ENCODE measurements at regions not wholly inside any gene's neighbourhood (a gene's known extent, or its start where the extent isn't known, plus 50 kb on each side); places are given as distances from the start of the nearest gene placed in this dataset.

DNA sequence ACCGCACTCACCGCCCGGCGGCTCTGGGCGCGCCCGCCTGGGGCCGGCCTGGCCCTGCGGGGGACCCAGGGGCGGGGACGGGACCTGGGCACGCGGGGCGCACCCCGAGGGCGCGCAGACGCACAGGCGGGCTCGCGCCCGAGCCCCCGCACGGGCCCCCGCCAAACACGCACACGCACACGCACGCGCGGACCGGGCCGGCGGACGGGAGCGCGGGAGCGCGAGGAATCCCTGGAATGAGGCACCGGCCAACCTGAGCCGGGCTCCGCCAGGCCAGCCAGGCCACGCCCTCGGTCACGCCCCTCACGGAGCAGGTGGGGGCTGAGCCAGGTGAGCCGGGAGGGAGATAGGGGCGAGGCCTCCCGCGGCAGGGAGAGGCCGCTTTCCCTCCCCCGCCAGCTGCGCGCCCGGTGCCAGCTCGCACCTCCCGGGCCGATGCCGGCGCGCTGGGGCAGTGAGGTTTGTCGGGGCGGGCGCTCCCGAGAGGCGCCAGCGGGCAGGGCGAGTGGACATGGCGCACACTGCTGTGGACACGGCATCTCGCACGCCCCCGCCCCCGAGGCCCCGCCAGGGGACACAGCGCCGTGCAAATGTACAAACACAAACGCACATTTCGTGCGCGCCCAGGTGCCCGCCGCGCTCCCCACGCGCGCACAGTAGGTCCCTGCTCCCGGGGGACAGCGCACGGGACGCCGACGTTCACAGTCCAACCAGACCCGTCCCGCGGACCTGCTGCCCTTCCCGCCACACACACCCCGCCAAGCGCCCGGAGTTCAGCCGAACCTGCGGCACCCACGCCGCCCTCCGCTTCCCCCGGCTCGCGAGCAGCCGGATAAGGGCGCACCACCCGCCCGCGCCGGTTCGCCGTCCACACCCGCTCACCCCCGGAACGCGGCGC lies 75.9 kb upstream of the VGLL4 start (continued):
- TF ChIP-seq KLF17 (tag by site-specific recombination; IDR thresholded peaks at IDR 0.05), result peak; percentile 84
- no peak for TF ChIP-seq ZNF148 (tag by site-specific recombination; IDR thresholded peaks at IDR 0.05; ENCODE audit: borderline replicate concordance)
- no peak for TF ChIP-seq TCF7L2 (IDR thresholded peaks at IDR 0.05; ENCODE audit: borderline replicate concordance, low read depth, low read length)
- TF ChIP-seq ZNF423 (tag by site-specific recombination; IDR thresholded peaks at IDR 0.05), result peak; percentile 74; the same call in 1 of the 2 replicates
- TF ChIP-seq INSM2 (tag by site-specific recombination; IDR thresholded peaks at IDR 0.05), result no peak
- TF ChIP-seq SP7 (tag by site-specific recombination; IDR thresholded peaks at IDR 0.05), result peak; percentile 51
- no peak for TF ChIP-seq ZNF311 (tag by site-specific recombination; IDR thresholded peaks at IDR 0.05; ENCODE audit: borderline replicate concordance)
- TF ChIP-seq ZSCAN30 (tag by site-specific recombination; IDR thresholded peaks at IDR 0.05), result peak; percentile 17; the same call in 1 of the 2 replicates
- TF ChIP-seq ZNF692 (tag by site-specific recombination; IDR thresholded peaks at IDR 0.05), result no peak; the same call in 1 of the 2 replicates
- no peak for TF ChIP-seq ZNF549 (tag by site-specific recombination; IDR thresholded peaks at IDR 0.05)
- 0 out of 2 replicates have a peak, but pooled peaks have one; percentile 71 for TF ChIP-seq ZNF792 (tag by site-specific recombination; IDR thresholded peaks at IDR 0.05)
- 0 out of 2 replicates have a peak, but pooled peaks have one; percentile 35 for TF ChIP-seq ZNF133 (tag by site-specific recombination; IDR thresholded peaks at IDR 0.05)
- TF ChIP-seq, protein P1, sequence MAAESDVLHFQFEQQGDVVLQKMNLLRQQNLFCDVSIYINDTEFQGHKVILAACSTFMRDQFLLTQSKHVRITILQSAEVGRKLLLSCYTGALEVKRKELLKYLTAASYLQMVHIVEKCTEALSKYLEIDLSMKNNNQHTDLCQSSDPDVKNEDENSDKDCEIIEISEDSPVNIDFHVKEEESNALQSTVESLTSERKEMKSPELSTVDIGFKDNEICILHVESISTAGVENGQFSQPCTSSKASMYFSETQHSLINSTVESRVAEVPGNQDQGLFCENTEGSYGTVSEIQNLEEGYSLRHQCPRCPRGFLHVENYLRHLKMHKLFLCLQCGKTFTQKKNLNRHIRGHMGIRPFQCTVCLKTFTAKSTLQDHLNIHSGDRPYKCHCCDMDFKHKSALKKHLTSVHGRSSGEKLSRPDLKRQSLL (tag by site-specific recombination; IDR thresholded peaks at IDR 0.05), result no peak
- TF ChIP-seq YY1 (tag by site-specific recombination; IDR thresholded peaks at IDR 0.05), result peak; percentile 34; the same call in 1 of the 2 replicates
- TF ChIP-seq ZNF221 (tag by site-specific recombination; IDR thresholded peaks at IDR 0.05; ENCODE audit: borderline replicate concordance), result no peak
- no peak for TF ChIP-seq ZNF521 (tag by site-specific recombination; IDR thresholded peaks at IDR 0.05)
- TF ChIP-seq ZNF48 (tag by site-specific recombination; IDR thresholded peaks at IDR 0.05), result no peak
- TF ChIP-seq ZNF670 (tag by site-specific recombination; IDR thresholded peaks at IDR 0.05; ENCODE audit: low read depth), result no peak
- peak; percentile 88; the same call in 1 of the 2 replicates for TF ChIP-seq ZNF777 (tag by site-specific recombination; IDR thresholded peaks at IDR 0.05; ENCODE audit: borderline replicate concordance)
- peak; percentile 48; the same call in 1 of the 2 replicates for TF ChIP-seq ZNF121 (tag by site-specific recombination; IDR thresholded peaks at IDR 0.05)
- TF ChIP-seq ZNF561 (tag by site-specific recombination; IDR thresholded peaks at IDR 0.05; ENCODE audit: borderline replicate concordance), result no peak; the same call in none of the 2 replicates
- no peak; the same call in 1 of the 2 replicates for TF ChIP-seq ZNF600 (tag by site-specific recombination; IDR thresholded peaks at IDR 0.05)
- peak; percentile 94 for TF ChIP-seq KLF16 (tag by site-specific recombination; IDR thresholded peaks at IDR 0.05)
- peak; percentile 66 for TF ChIP-seq IKZF3 (tag by site-specific recombination; IDR thresholded peaks at IDR 0.05)
- TF ChIP-seq, protein P2, sequence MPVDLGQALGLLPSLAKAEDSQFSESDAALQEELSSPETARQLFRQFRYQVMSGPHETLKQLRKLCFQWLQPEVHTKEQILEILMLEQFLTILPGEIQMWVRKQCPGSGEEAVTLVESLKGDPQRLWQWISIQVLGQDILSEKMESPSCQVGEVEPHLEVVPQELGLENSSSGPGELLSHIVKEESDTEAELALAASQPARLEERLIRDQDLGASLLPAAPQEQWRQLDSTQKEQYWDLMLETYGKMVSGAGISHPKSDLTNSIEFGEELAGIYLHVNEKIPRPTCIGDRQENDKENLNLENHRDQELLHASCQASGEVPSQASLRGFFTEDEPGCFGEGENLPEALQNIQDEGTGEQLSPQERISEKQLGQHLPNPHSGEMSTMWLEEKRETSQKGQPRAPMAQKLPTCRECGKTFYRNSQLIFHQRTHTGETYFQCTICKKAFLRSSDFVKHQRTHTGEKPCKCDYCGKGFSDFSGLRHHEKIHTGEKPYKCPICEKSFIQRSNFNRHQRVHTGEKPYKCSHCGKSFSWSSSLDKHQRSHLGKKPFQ (tag by site-specific recombination; IDR thresholded peaks at IDR 0.05), result peak; percentile 18; the same call in 1 of the 2 replicates
- no peak for TF ChIP-seq ZNF654 (tag by site-specific recombination; IDR thresholded peaks at IDR 0.05; ENCODE audit: low read depth)
- no peak for TF ChIP-seq ZNF558 (tag by site-specific recombination; IDR thresholded peaks at IDR 0.05)
- no peak for TF ChIP-seq ZNF350 (tag by site-specific recombination; IDR thresholded peaks at IDR 0.05)
- TF ChIP-seq ZNF174 (tag by site-specific recombination; IDR thresholded peaks at IDR 0.05), result no peak
- peak; percentile 52; the same call in 1 of the 2 replicates for TF ChIP-seq KLF7 (tag by site-specific recombination; IDR thresholded peaks at IDR 0.05; ENCODE audit: borderline replicate concordance)
